HEK293 (cell line): ENCODE measurements at regions not wholly inside any gene's neighbourhood (a gene's known extent, or its start where the extent isn't known, plus 50 kb on each side); places are given as distances from the start of the nearest gene placed in this dataset.

Source experiments
- CTCF ChIA-PET: fragments of 350-600 bp; formaldehyde crosslinking; extraction: SDS; loops from one replicate; lab custom pipeline; 2021; ENCODE audit warnings: antibody characterized with exemption; lab: Yijun Ruan, JAX
- POLR2A ChIA-PET: fragments of 300-600 bp; formaldehyde crosslinking; extraction: SDS; loops from one replicate; lab custom pipeline; 2020; ENCODE audit warnings: antibody characterized with exemption, inconsistent platforms; lab: Yijun Ruan, JAX
- H3K27ac ChIP-seq: fragments of 200-500 bp; sonication (Bioruptor generic); 2 replicates; pipeline ENCODE4 v1.5.1; 2014; ENCODE audit warnings: low read depth, low read length, control low read depth, inconsistent platforms; ENCODE audit errors: extremely low read depth
- H3K36me3 ChIP-seq, 2 experiments: fragments of 200-500 bp in 1 of 2; sonication (Bioruptor generic) in 1 of 2; 1 replicate in 1 of 2; 2 replicates in 1 of 2; pipeline ENCODE4 v1.5.1; 2014 to 2017; ENCODE audit warnings: inconsistent platforms in 2 of 2, low read length in 2 of 2; ENCODE audit not compliant: control insufficient read depth in 2 of 2, insufficient read depth in 1 of 2
- H3K4me1 ChIP-seq: fragments of 200-500 bp; sonication (Bioruptor generic); 2 replicates; pipeline ENCODE4 v1.5.1; 2014; ENCODE audit warnings: mild to moderate bottlenecking, low read length, inconsistent platforms; ENCODE audit not compliant: control insufficient read depth, insufficient read depth
- H3K4me3 ChIP-seq: 2 replicates; pipeline ENCODE4 v1.5.1; 2011; ENCODE audit warnings: low read depth, mild to moderate bottlenecking, control low read depth, low read length, moderate library complexity
- H3K9me3 ChIP-seq: fragments of 200-500 bp; sonication (Bioruptor generic); 2 replicates; pipeline ENCODE4 v1.5.1; 2014; ENCODE audit warnings: low read depth, low read length, inconsistent platforms; ENCODE audit not compliant: control insufficient read depth, insufficient read depth
- KLF7 ChIP-seq: fragments of 450-650 bp; formaldehyde crosslinking; IDR thresholded peaks from 2 replicates; pipeline ENCODE4 v1.5.1; 2016; ENCODE audit warnings: missing biosample characterization, missing genetic modification characterization, borderline replicate concordance
- KLF9 ChIP-seq: fragments of 450-650 bp; formaldehyde crosslinking; IDR thresholded peaks from 2 replicates; pipeline ENCODE4 v1.5.1; 2016; ENCODE audit warnings: missing biosample characterization, missing genetic modification characterization, low read depth
- MEIS1 ChIP-seq: sonication (generic); formaldehyde crosslinking; IDR thresholded peaks from 2 replicates; pipeline ENCODE4 v1.8.1; 2022; ENCODE audit warnings: missing genetic modification reagents, mild to moderate bottlenecking, borderline replicate concordance
- MZF1 ChIP-seq: fragments of 450-650 bp; formaldehyde crosslinking; IDR thresholded peaks from 2 replicates; pipeline ENCODE4 v1.5.1; 2017; ENCODE audit warnings: missing biosample characterization, missing genetic modification characterization, borderline replicate concordance
- ZBTB21 ChIP-seq: fragments of 450-650 bp; formaldehyde crosslinking; IDR thresholded peaks from 2 replicates; pipeline ENCODE4 v1.5.1; 2017; ENCODE audit warnings: missing biosample characterization, missing genetic modification characterization
- ZFP69B ChIP-seq: fragments of 450-650 bp; formaldehyde crosslinking; IDR thresholded peaks from 2 replicates; pipeline ENCODE4 v1.5.1; 2016; ENCODE audit warnings: missing biosample characterization, missing genetic modification characterization
- ZNF132 ChIP-seq: fragments of 450-650 bp; formaldehyde crosslinking; IDR thresholded peaks from 2 replicates; pipeline ENCODE4 v1.5.1; 2017; ENCODE audit warnings: missing biosample characterization, missing genetic modification characterization, borderline replicate concordance
- ZNF214 ChIP-seq: fragments of 450-650 bp; formaldehyde crosslinking; IDR thresholded peaks from 2 replicates; pipeline ENCODE4 v1.5.1; 2017; ENCODE audit warnings: missing biosample characterization, mild to moderate bottlenecking, missing genetic modification characterization, borderline replicate concordance
- ZNF223 ChIP-seq: fragments of 450-650 bp; formaldehyde crosslinking; IDR thresholded peaks from 2 replicates; pipeline ENCODE4 v1.5.1; 2016; ENCODE audit warnings: missing biosample characterization, missing genetic modification characterization
- ZNF24 ChIP-seq: fragments of 450-650 bp; formaldehyde crosslinking; IDR thresholded peaks from 2 replicates; pipeline ENCODE4 v1.5.1; 2016; ENCODE audit warnings: missing biosample characterization, missing genetic modification characterization
- ZNF311 ChIP-seq: fragments of 450-650 bp; formaldehyde crosslinking; IDR thresholded peaks from 2 replicates; pipeline ENCODE4 v1.5.1; 2017; ENCODE audit warnings: missing biosample characterization, missing genetic modification characterization, borderline replicate concordance
- ZNF350 ChIP-seq: fragments of 450-650 bp; formaldehyde crosslinking; IDR thresholded peaks from 2 replicates; pipeline ENCODE4 v1.5.0; 2017; ENCODE audit warnings: missing biosample characterization, mild to moderate bottlenecking, missing genetic modification characterization
- ZNF366 ChIP-seq: fragments of 450-650 bp; formaldehyde crosslinking; conservative IDR thresholded peaks from 2 replicates; pipeline ENCODE4 v1.5.1; 2016; ENCODE audit warnings: missing biosample characterization, missing genetic modification characterization
- ZNF426 ChIP-seq: fragments of 450-650 bp; formaldehyde crosslinking; IDR thresholded peaks from 2 replicates; pipeline ENCODE4 v1.5.1; 2017; ENCODE audit warnings: missing biosample characterization, missing genetic modification characterization, mild to moderate bottlenecking, inconsistent platforms, moderate library complexity
- ZNF48 ChIP-seq: fragments of 450-650 bp; formaldehyde crosslinking; IDR thresholded peaks from 2 replicates; pipeline ENCODE4 v1.5.1; 2016; ENCODE audit warnings: missing biosample characterization, missing genetic modification characterization
- ZNF548 ChIP-seq: fragments of 450-650 bp; formaldehyde crosslinking; IDR thresholded peaks from 2 replicates; pipeline ENCODE4 v1.5.1; 2016; ENCODE audit warnings: missing biosample characterization, missing genetic modification characterization
- ZNF585B ChIP-seq: fragments of 450-650 bp; formaldehyde crosslinking; IDR thresholded peaks from 2 replicates; pipeline ENCODE4 v1.5.1; 2016; ENCODE audit warnings: missing biosample characterization, missing genetic modification characterization
- ZNF624 ChIP-seq: fragments of 450-650 bp; formaldehyde crosslinking; IDR thresholded peaks from 2 replicates; pipeline ENCODE4 v1.5.1; 2017; ENCODE audit warnings: missing biosample characterization, missing genetic modification characterization
- ZNF658 ChIP-seq: fragments of 450-650 bp; formaldehyde crosslinking; IDR thresholded peaks from 2 replicates; pipeline ENCODE4; 2016; ENCODE audit warnings: missing biosample characterization, missing genetic modification characterization
- ZNF677 ChIP-seq: fragments of 450-650 bp; IDR thresholded peaks from 2 replicates; pipeline ENCODE4 v1.5.0; 2018; ENCODE audit warnings: missing biosample characterization, mild to moderate bottlenecking, missing genetic modification characterization, moderate library complexity
- ZNF747 ChIP-seq: fragments of 450-650 bp; formaldehyde crosslinking; IDR thresholded peaks from 2 replicates; pipeline ENCODE4 v1.5.1; 2016; ENCODE audit warnings: missing biosample characterization, missing genetic modification characterization
- TF ChIP-seq, protein P1 (sequence below): fragments of 450-650 bp; formaldehyde crosslinking; IDR thresholded peaks from 2 replicates; pipeline ENCODE4 v1.5.1; 2017; ENCODE audit warnings: missing biosample characterization, missing genetic modification characterization
- TF ChIP-seq, protein P2 (sequence below): fragments of 450-650 bp; formaldehyde crosslinking; IDR thresholded peaks from 2 replicates; pipeline ENCODE4 v1.5.1; 2016; ENCODE audit warnings: missing biosample characterization, missing genetic modification characterization, borderline replicate concordance
- TF ChIP-seq, protein P3 (sequence below): fragments of 450-650 bp; formaldehyde crosslinking; IDR thresholded peaks from 2 replicates; pipeline ENCODE4; 2016; ENCODE audit warnings: missing biosample characterization, missing genetic modification characterization

DNA sequence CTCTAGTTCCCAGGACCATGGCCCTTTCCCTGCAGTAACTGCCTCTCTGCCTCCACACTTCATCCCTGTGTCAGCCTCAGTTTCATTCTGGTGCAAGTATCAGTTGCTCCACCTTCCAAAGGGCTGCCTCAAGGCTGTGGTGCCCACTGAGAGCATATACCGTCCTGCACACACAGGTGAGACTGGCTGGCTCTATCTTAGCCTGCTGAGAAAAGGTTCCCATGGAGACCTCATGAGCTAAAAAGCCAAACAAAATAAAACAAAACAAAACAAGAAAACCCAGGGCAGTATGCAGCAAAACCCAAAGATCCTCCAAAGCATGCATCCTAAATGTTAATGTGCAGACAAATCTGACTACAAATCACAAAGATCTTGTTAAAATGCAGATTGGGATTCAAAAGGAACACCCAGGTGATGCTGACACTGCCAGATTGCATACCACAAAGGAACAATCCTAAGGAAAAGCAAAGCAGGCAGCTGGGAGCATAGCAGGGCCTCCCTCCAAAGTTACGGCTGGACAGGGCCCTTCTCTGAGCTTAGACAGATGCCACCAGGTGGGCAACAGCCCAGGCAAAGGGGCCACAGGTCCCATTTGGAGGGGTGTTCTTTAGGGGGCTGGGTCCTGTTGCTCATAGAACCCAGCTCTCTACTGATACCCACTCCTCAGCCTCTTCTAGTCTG is 76.3 kb upstream of the SLCO2A1 start:
- no peaks in the 10 kb centered on the region for H3K4me1 ChIP-seq
- CTCF ChIA-PET, result no interaction called here
- POLR2A ChIA-PET, result no interaction called here

DNA sequence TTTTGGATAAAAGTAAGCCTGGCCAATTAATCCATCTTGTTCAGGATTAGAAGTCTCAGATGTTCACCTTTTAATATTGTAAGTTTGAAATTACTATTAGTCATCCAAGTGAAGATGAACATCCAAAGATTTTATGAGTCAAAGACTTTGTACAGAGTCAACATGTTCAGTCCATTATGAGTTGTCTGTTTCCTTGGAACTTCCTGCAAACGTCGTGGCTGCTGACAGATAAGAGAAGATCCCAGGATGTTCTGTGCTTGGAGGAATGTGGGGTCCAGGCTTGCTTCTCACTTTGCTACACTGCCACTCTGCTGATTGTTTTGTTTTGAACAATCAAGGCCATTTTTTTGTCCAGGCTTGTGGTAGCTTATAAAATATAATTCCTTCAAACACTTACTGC is 74.3 kb upstream of the SLCO2A1 start:
- POLR2A ChIA-PET, result no interaction called here
- Histone ChIP-seq H3K27ac (no peak overlapping the region), H3K4me1 (no peaks in the 10 kb centered on the region), H3K9me3 (no peaks in the 10 kb centered on the region), H3K36me3 (no peaks in the 10 kb centered on the region), H3K4me3 (no peak overlapping the region)
- no peak for TF ChIP-seq MEIS1 (CRISPR knock-in tag)
- TF ChIP-seq ZNF426 (tag by site-specific recombination), result no peak
- TF ChIP-seq ZBTB21 (tag by site-specific recombination), result no peak
- no peak for TF ChIP-seq KLF7 (tag by site-specific recombination)
- no peak for TF ChIP-seq ZNF350
- TF ChIP-seq ZNF658, result no peak
- TF ChIP-seq, protein P1, sequence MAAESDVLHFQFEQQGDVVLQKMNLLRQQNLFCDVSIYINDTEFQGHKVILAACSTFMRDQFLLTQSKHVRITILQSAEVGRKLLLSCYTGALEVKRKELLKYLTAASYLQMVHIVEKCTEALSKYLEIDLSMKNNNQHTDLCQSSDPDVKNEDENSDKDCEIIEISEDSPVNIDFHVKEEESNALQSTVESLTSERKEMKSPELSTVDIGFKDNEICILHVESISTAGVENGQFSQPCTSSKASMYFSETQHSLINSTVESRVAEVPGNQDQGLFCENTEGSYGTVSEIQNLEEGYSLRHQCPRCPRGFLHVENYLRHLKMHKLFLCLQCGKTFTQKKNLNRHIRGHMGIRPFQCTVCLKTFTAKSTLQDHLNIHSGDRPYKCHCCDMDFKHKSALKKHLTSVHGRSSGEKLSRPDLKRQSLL, result no peak
- no peak for TF ChIP-seq ZNF585B
- TF ChIP-seq, protein P2, sequence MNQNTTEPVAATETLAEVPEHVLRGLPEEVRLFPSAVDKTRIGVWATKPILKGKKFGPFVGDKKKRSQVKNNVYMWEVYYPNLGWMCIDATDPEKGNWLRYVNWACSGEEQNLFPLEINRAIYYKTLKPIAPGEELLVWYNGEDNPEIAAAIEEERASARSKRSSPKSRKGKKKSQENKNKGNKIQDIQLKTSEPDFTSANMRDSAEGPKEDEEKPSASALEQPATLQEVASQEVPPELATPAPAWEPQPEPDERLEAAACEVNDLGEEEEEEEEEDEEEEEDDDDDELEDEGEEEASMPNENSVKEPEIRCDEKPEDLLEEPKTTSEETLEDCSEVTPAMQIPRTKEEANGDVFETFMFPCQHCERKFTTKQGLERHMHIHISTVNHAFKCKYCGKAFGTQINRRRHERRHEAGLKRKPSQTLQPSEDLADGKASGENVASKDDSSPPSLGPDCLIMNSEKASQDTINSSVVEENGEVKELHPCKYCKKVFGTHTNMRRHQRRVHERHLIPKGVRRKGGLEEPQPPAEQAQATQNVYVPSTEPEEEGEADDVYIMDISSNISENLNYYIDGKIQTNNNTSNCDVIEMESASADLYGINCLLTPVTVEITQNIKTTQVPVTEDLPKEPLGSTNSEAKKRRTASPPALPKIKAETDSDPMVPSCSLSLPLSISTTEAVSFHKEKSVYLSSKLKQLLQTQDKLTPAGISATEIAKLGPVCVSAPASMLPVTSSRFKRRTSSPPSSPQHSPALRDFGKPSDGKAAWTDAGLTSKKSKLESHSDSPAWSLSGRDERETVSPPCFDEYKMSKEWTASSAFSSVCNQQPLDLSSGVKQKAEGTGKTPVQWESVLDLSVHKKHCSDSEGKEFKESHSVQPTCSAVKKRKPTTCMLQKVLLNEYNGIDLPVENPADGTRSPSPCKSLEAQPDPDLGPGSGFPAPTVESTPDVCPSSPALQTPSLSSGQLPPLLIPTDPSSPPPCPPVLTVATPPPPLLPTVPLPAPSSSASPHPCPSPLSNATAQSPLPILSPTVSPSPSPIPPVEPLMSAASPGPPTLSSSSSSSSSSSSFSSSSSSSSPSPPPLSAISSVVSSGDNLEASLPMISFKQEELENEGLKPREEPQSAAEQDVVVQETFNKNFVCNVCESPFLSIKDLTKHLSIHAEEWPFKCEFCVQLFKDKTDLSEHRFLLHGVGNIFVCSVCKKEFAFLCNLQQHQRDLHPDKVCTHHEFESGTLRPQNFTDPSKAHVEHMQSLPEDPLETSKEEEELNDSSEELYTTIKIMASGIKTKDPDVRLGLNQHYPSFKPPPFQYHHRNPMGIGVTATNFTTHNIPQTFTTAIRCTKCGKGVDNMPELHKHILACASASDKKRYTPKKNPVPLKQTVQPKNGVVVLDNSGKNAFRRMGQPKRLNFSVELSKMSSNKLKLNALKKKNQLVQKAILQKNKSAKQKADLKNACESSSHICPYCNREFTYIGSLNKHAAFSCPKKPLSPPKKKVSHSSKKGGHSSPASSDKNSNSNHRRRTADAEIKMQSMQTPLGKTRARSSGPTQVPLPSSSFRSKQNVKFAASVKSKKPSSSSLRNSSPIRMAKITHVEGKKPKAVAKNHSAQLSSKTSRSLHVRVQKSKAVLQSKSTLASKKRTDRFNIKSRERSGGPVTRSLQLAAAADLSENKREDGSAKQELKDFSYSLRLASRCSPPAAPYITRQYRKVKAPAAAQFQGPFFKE (tag by site-specific recombination), result no peak
- no peak for TF ChIP-seq ZNF24 (tag by site-specific recombination)
- CTCF ChIA-PET, result no interaction called here

More for the DNA sequence above, 76.3 kb upstream of the SLCO2A1 start:
- TF ChIP-seq ZNF548 (tag by site-specific recombination) (no peak), KLF9 (tag by site-specific recombination) (no peak), ZNF677 (tag by site-specific recombination) (no peak), ZFP69B (tag by site-specific recombination) (no peak), MZF1 (tag by site-specific recombination) (no peak), ZNF24 (tag by site-specific recombination) (no peak), ZNF214 (tag by site-specific recombination) (no peak), ZNF132 (tag by site-specific recombination) (no peak), ZNF48 (no peak), ZNF747 (tag by site-specific recombination) (no peak), ZNF624 (tag by site-specific recombination) (no peak), ZNF223 (tag by site-specific recombination) (no peak), ZNF366 (no peak), ZNF311 (no peak)
- TF ChIP-seq, protein P1, result no peak
- TF ChIP-seq, protein P3, sequence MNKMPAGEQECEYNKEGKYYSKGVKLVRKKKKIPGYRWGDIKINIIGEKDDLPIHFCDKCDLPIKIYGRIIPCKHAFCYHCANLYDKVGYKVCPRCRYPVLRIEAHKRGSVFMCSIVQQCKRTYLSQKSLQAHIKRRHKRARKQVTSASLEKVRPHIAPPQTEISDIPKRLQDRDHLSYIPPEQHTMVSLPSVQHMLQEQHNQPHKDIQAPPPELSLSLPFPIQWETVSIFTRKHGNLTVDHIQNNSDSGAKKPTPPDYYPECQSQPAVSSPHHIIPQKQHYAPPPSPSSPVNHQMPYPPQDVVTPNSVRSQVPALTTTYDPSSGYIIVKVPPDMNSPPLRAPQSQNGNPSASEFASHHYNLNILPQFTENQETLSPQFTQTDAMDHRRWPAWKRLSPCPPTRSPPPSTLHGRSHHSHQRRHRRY, result no peak
- no peaks in the 10 kb centered on the region for H3K9me3 ChIP-seq
- no peaks in the 10 kb centered on the region for H3K36me3 ChIP-seq
- H3K4me3 ChIP-seq, result no peak overlapping the region
- H3K27ac ChIP-seq, result no peak overlapping the region
